ENCODE measurements at regions not wholly inside any gene's neighbourhood (a gene's known extent, or its start where the extent isn't known, plus 50 kb on each side); places are given as distances from the start of the nearest gene placed in this dataset.

GRCh38 chr3:124443446-124443845, 286.8 kb upstream of the UMPS start:
- TF ChIP-seq EZH2phosphoT487 (IDR thresholded peaks at IDR 0.05; ENCODE audit: borderline replicate concordance, low read depth, low read length) = no peak
- TF ChIP-seq CTCF (conservative IDR thresholded peaks at IDR 0.05; ENCODE audit: low read length) = no peak
- Histone ChIP-seq H3K27ac (ENCODE audit: low read depth, low read length, poor library complexity, severe bottlenecking) (no peak overlapping the region), H3K4me1 (ENCODE audit: insufficient read depth, low read length, poor library complexity, severe bottlenecking) (no peaks in the 10 kb centered on the region), H3K9me3 (ENCODE audit: low read length) (no peaks in the 10 kb centered on the region), H3K79me2 (ENCODE audit: insufficient read depth, low read depth, low read length) (no peaks in the 10 kb centered on the region), H2AFZ (ENCODE audit: low read length) (no peak overlapping the region), H3K4me3 (ENCODE audit: low read depth, low read length, poor library complexity, severe bottlenecking) (no peak overlapping the region), H3K9me2 (ENCODE audit: insufficient read depth, low read length) (no peaks in the 10 kb centered on the region), H3K4me2 (ENCODE audit: low read length) (no peak overlapping the region), H4K20me1 (ENCODE audit: insufficient read depth, low read length) (no peaks in the 10 kb centered on the region), H3K36me3 (ENCODE audit: insufficient read depth, low read length) (no peaks in the 10 kb centered on the region)
- ChIA-PET CTCF (ENCODE audit: unreplicated experiment) (no interaction called here), POLR2A (no interaction called here)
- no peak for DNase-seq (ENCODE audit: low spot score)
- no TSS peak for BruUV-seq (replicated peaks)
- intact Hi-C loops (cut with micrococcal nuclease; ENCODE audit: unreplicated experiment) = no loop called here

- Histone ChIP-seq H3K79me2 (ENCODE audit: insufficient read depth, low read depth, low read length) (no peaks in the 10 kb centered on the region), H3K4me3 (ENCODE audit: low read depth, low read length, poor library complexity, severe bottlenecking) (no peak overlapping the region), H3K36me3 (ENCODE audit: insufficient read depth, low read length) (no peaks in the 10 kb centered on the region), H4K20me1 (ENCODE audit: insufficient read depth, low read length) (no peaks in the 10 kb centered on the region), H2AFZ (ENCODE audit: low read length) (no peak overlapping the region), H3K4me2 (ENCODE audit: low read length) (no peak overlapping the region), H3K27ac (ENCODE audit: low read depth, low read length, poor library complexity, severe bottlenecking) (no peak overlapping the region), H3K4me1 (ENCODE audit: insufficient read depth, low read length, poor library complexity, severe bottlenecking) (no peaks in the 10 kb centered on the region), H3K9me2 (ENCODE audit: insufficient read depth, low read length) (no peaks in the 10 kb centered on the region), H3K9me3 (ENCODE audit: low read length) (no peaks in the 10 kb centered on the region)
- ChIA-PET POLR2A (interaction anchor here (1.6 kb wide), 1 partner anchor 11 kb away, joined by 5 read pairs; no protein-coding TSS in a partner anchor), CTCF (ENCODE audit: unreplicated experiment) (no interaction called here)
- no TSS peak for BruUV-seq (replicated peaks)
- no peak for TF ChIP-seq EZH2phosphoT487 (IDR thresholded peaks at IDR 0.05; ENCODE audit: borderline replicate concordance, low read depth, low read length)
- TF ChIP-seq CTCF (conservative IDR thresholded peaks at IDR 0.05; ENCODE audit: low read length) = no peak
- no peak for DNase-seq (ENCODE audit: low spot score)
- intact Hi-C loops (cut with micrococcal nuclease; ENCODE audit: unreplicated experiment) = no loop called here
Measured at GRCh38 chr3:124444075-124444474, 286.2 kb upstream of the UMPS start.

GRCh38 chr3:124444896-124445295, 285.4 kb upstream of the UMPS start:
- Histone ChIP-seq H3K79me2 (ENCODE audit: insufficient read depth, low read depth, low read length) (no peaks in the 10 kb centered on the region), H3K4me1 (ENCODE audit: insufficient read depth, low read length, poor library complexity, severe bottlenecking) (no peaks in the 10 kb centered on the region), H3K9me3 (ENCODE audit: low read length) (no peaks in the 10 kb centered on the region), H3K9me2 (ENCODE audit: insufficient read depth, low read length) (no peaks in the 10 kb centered on the region), H4K20me1 (ENCODE audit: insufficient read depth, low read length) (no peaks in the 10 kb centered on the region), H3K36me3 (ENCODE audit: insufficient read depth, low read length) (no peaks in the 10 kb centered on the region), H3K4me3 (ENCODE audit: low read depth, low read length, poor library complexity, severe bottlenecking) (no peak overlapping the region), H2AFZ (ENCODE audit: low read length) (no peak overlapping the region), H3K27ac (ENCODE audit: low read depth, low read length, poor library complexity, severe bottlenecking) (no peak overlapping the region), H3K4me2 (ENCODE audit: low read length) (no peak overlapping the region)
- no peak for TF ChIP-seq CTCF (conservative IDR thresholded peaks at IDR 0.05; ENCODE audit: low read length)
- no peak for TF ChIP-seq EZH2phosphoT487 (IDR thresholded peaks at IDR 0.05; ENCODE audit: borderline replicate concordance, low read depth, low read length)
- intact Hi-C loops (cut with micrococcal nuclease; ENCODE audit: unreplicated experiment) = no loop called here
- ChIA-PET CTCF (ENCODE audit: unreplicated experiment) (no interaction called here), POLR2A (interaction anchor here (0.6 to 1.6 kb wide), 3 partner anchors 11 to 1312 kb away, joined by 3 to 5 read pairs (median 3); no protein-coding TSS in a partner anchor)
- no peak for DNase-seq (ENCODE audit: low spot score)
- BruUV-seq (replicated peaks) = no TSS peak

Data from OCI-LY7 (cell line).